ENCODE measurements at regions not wholly inside any gene's neighbourhood (a gene's known extent, or its start where the extent isn't known, plus 50 kb on each side); places are given as distances from the start of the nearest gene placed in this dataset.
"Not testable (repeated sequence)": the region's sequence is repeated elsewhere in the genome, so short reads cannot be mapped to it uniquely, and the experiment has no call there.

DNA sequence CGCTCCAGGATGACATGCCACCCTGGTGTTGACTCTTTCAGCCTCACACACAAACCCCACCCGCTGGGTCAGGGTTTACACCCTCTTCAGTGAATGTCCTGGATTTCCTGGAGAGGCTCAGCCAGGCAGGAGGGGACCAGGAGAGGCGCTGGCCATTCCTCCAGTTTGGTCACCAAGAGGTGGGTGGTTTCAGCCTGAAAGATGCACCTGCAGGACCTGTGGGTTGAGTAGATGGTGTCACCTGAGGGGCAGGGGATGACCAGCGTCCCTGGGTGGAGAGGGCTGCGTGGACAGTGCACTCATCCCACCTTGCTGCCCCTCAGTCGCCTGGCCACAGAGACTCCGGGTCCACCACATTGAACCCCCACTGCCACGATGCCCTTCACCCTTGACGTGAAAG lies 179.7 kb downstream of the ASMT start:
- no peaks in the 10 kb centered on the region for H3K36me3 Mint-ChIP-seq (ENCODE audit: low read depth)

DNA sequence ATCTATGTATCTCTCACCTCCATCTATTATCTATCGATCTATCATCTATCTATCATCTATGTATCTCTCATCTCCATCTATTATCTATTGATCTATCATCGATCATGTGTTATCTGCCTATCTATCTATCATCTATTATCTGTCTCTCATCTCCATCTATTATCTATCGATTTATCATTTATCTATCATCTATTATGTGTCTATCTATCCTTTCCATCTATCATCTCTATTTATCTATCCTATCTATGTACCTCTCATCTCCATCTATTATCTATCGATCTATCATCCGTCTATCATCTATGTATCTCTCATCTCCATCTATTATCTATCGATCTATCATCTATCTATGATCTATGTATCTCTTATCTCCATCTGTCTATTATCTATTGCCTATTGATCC lies 188.1 kb downstream of the ASMT start:
- H3K27ac Mint-ChIP-seq, result no peak overlapping the region
- H3K9me3 Mint-ChIP-seq, result peaks cover 4% of the 10 kb centered on the region
- ChIA-PET CTCF (no interaction called here), POLR2A (no interaction called here)
- no peak overlapping the region for H3K4me3 Mint-ChIP-seq
- H3K4me1 Mint-ChIP-seq, result no peaks in the 10 kb centered on the region
- no peak for DNase-seq
- H3K27me3 Mint-ChIP-seq, result no peaks in the 10 kb centered on the region
- H3K36me3 Mint-ChIP-seq (ENCODE audit: low read depth), result no peaks in the 10 kb centered on the region

More for the DNA sequence above, 179.7 kb downstream of the ASMT start:
- H3K27me3 Mint-ChIP-seq, result no peaks in the 10 kb centered on the region
- H3K27ac Mint-ChIP-seq, result no peak overlapping the region
- no peak overlapping the region for H3K4me3 Mint-ChIP-seq
- peaks cover 5% of the 10 kb centered on the region for H3K9me3 Mint-ChIP-seq
- ChIA-PET CTCF (no interaction called here), POLR2A (no interaction called here)
- DNase-seq, result no peak
- no peaks in the 10 kb centered on the region for H3K4me1 Mint-ChIP-seq

DNA sequence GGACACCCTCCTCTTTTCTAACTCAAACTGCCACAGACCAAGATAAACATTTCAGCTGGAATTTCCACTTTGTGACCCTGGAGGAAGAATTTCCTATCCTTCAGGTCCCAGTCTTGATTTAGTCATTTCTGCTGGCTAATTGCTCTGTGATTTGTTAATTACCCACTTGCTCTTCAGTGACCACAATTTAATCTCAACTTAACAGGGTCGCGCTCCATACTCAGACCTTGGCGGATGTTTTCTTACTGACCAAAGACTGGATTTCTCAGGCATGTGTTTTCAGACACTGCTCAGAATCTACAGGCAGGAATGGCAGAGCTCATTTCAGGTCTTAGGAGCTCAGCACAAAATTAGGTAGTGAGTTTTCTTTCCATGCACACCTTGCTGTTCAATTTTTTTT lies 188.9 kb downstream of the ASMT start:
- POLR2A ChIA-PET, result no interaction called here
- DNase-seq, result no peak
- CTCF ChIA-PET, result no interaction called here
- Mint-ChIP-seq H3K4me1 (no peaks in the 10 kb centered on the region), H3K9me3 (peaks cover 4% of the 10 kb centered on the region), H3K27me3 (no peaks in the 10 kb centered on the region), H3K27ac (no peak overlapping the region), H3K4me3 (no peak overlapping the region), H3K36me3 (ENCODE audit: low read depth) (no peaks in the 10 kb centered on the region)

DNA sequence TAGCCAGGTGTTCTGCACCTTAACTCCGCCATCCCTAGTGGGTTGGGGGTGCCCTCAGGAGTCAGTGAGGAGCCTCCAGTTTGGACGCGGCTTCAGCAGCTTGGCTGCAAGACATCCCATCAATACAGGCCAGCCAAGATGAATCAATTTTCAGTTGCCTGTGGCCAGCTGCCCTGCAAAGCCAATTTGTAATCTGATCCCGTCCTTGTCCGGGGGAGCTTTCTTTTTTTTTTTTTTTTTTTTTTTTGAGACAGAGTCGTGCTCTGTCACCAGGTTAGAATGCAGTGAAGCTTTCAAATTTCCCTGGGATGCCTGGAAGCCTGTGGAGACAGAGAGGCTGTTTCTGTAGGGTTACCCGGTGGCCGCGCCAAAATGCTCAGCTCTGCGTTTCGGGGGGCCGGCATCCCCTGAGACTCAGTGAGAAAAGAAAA lies 192.5 kb downstream of the ASMT start:
- H3K4me1 Mint-ChIP-seq, result no peaks in the 10 kb centered on the region
- no peak overlapping the region for H3K27ac Mint-ChIP-seq
- H3K36me3 Mint-ChIP-seq (ENCODE audit: low read depth), result no peaks in the 10 kb centered on the region
- POLR2A ChIA-PET, result no interaction called here
- CTCF ChIA-PET, result no interaction called here
- H3K4me3 Mint-ChIP-seq, result no peak overlapping the region
- DNase-seq, result no peak
- H3K27me3 Mint-ChIP-seq, result no peaks in the 10 kb centered on the region
- H3K9me3 Mint-ChIP-seq, result peaks cover 10% of the 10 kb centered on the region

DNA sequence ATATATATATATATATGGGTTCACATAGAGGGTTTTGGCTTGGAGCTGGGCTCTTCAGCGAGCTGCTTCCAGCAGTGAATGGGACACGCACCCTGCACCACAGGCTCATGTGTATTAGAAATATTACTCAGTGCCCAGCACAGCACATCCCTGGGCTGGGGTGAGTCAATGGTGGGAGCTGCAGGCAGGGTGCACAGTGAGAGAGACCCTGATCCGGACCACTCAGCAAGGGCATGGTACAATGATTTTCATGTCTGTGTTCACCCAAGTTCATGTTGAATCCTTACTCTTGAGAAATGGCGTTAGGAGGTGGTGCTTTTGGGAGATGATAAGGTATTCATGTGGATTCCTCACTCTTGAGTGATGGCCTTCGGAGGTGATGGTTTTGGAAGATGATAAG lies 194.7 kb downstream of the ASMT start:
- H3K27ac Mint-ChIP-seq, result no peak overlapping the region
- H3K9me3 Mint-ChIP-seq, result peaks cover 10% of the 10 kb centered on the region
- H3K4me3 Mint-ChIP-seq, result no peak overlapping the region

DNA sequence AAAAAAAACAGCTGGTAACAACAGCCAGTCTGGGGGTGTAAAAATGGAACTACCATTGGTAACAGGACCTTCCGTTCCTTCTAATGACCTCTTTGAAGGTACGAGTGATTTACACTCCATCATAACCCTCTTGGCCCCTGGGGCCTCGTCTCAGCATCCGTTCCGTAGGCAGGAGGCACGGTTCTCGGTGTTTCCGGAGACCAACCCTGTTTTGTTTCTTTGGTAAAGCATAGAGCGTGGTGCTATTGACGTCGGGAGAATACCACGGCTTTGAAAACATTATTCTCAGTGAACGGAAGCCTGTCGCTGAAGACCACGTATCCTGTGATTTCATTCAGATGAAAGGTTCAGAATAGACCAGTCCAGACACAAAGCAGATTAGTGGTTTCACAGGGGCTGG lies 198.9 kb downstream of the ASMT start:
- no peak for DNase-seq
- Mint-ChIP-seq H3K27me3 (no peaks in the 10 kb centered on the region), H3K36me3 (ENCODE audit: low read depth) (no peaks in the 10 kb centered on the region), H3K4me1 (no peaks in the 10 kb centered on the region), H3K27ac (no peak overlapping the region), H3K9me3 (peaks cover 16% of the 10 kb centered on the region), H3K4me3 (no peak overlapping the region)
- CTCF ChIA-PET, result no interaction called here
- POLR2A ChIA-PET, result no interaction called here

More for the DNA sequence above, 194.7 kb downstream of the ASMT start:
- ChIA-PET CTCF (no interaction called here), POLR2A (no interaction called here)
- no peak for DNase-seq
- Mint-ChIP-seq H3K36me3 (ENCODE audit: low read depth) (no peaks in the 10 kb centered on the region), H3K4me1 (no peaks in the 10 kb centered on the region), H3K27me3 (no peaks in the 10 kb centered on the region)

DNA sequence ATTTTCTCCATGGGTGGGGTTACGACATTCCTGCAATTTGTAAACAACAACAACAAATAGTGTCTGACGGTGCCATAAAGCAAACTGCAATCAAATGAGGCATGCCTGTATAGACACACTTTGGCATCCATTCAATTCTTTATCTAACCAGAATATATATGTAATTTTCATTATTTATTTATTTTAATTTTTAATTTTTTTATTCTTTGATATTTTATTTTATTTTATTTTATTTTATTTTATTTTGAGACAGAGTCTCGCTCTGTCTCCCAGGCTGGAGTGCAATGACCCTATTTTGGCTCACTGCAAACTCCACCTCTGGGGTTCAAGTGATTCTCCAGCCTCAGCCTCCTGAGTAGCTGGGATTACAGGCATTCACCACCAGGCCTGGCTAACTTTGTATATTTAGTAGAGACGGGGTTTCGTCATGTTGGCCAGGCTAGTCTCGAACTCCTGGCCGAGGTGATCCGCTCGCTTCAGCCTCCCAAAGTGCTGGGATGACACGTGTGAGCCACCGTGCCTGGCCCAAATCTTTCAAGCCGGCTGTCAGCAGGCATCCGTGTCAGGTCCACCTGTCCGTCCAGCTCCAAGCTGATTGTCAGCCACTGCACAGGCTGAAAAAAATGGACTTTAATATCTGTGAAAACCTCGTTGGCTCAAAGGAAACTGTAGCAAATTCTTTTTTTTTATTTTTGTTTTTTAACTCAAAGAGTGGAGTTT lies 200.8 kb downstream of the ASMT start:
- H3K9me3 Mint-ChIP-seq, result peaks cover 16% of the 10 kb centered on the region
- CTCF ChIA-PET, result no interaction called here
- no peak overlapping the region for H3K4me3 Mint-ChIP-seq
- no peaks in the 10 kb centered on the region for H3K4me1 Mint-ChIP-seq
- POLR2A ChIA-PET, result no interaction called here
- no peak overlapping the region for H3K27ac Mint-ChIP-seq
- H3K36me3 Mint-ChIP-seq (ENCODE audit: low read depth), result no peaks in the 10 kb centered on the region
- no peak for DNase-seq
- H3K27me3 Mint-ChIP-seq, result no peaks in the 10 kb centered on the region

DNA sequence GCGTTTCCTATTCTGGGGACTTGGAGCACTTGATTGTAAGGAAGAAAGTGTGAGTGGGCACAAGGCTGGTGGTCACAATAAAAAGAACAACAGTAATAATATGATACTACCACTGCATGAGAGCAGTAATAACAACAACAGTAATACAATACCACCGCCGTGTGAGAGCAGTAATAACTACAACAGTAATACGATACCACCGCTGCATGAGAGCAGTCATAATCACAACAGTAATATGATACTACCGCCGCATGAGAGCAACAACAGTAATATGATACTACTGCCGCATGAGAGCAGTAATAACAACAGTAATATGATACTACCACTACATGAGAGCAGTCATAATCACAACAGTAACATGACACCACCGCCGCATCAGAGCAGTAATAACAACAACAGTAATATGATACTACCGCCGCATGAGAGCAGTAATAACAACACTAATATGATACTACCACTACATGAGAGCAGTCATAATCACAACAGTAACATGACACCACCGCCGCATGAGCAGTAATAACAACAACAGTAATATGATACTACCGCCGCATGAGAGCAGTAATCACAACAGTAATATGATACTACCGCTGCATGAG lies 201.6 kb downstream of the ASMT start:
- POLR2A ChIA-PET; H3K36me3 Mint-ChIP-seq (ENCODE audit: low read depth); H3K4me1 Mint-ChIP-seq; H3K4me3 Mint-ChIP-seq; DNase-seq; H3K27ac Mint-ChIP-seq; H3K27me3 Mint-ChIP-seq; CTCF ChIA-PET: not testable (repeated sequence)
- peaks cover 16% of the 10 kb centered on the region for H3K9me3 Mint-ChIP-seq

DNA sequence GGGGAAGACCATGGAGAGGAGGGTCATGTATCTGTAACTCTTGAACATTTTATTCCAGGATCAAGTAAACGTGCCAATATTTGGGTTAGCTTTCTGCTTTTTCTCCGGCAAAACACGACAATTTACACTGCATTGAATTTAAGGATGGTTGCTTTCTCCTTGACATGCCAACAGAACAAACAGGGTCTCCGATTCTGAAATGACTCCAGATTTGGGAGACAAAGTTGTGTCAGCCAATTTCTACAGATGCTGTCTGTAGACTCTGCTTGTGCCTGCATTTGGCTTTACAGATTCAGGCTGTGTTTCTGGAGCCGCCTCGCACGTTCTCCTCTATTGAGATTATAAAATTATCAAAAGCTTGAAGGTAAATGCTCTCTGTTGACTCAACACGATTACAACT lies 207.0 kb downstream of the ASMT start:
- H3K36me3 Mint-ChIP-seq (ENCODE audit: low read depth), result no peaks in the 10 kb centered on the region
- H3K27me3 Mint-ChIP-seq, result no peaks in the 10 kb centered on the region
- no peak overlapping the region for H3K27ac Mint-ChIP-seq
- ChIA-PET CTCF (no interaction called here), POLR2A (no interaction called here)
- H3K4me1 Mint-ChIP-seq, result no peaks in the 10 kb centered on the region
- H3K4me3 Mint-ChIP-seq, result no peak overlapping the region
- H3K9me3 Mint-ChIP-seq, result peaks cover 2% of the 10 kb centered on the region
- DNase-seq, result no peak

DNA sequence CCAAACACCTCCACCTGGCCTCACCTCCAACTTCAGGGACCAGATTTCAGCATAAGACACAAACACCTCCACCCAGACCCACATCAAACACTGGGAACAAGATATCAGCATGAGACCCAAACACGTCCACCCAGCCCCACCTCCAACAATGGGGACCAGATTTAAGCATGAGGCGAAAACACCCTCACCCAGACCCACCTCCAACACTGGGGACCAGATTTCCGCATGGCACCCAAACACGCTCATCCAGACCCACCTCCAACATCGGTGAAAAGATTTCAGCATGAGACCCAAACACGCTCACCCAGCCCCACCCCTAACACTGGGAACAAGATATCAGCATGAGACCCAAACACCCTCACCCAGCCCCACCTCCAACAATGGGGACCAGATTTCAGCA lies 210.0 kb downstream of the ASMT start:
- Mint-ChIP-seq H3K36me3 (ENCODE audit: low read depth) (no peaks in the 10 kb centered on the region), H3K9me3 (no peaks in the 10 kb centered on the region), H3K27ac (no peak overlapping the region), H3K4me3 (no peak overlapping the region), H3K27me3 (no peaks in the 10 kb centered on the region), H3K4me1 (no peaks in the 10 kb centered on the region)
- CTCF ChIA-PET, result no interaction called here
- DNase-seq, result no peak
- POLR2A ChIA-PET, result no interaction called here

DNA sequence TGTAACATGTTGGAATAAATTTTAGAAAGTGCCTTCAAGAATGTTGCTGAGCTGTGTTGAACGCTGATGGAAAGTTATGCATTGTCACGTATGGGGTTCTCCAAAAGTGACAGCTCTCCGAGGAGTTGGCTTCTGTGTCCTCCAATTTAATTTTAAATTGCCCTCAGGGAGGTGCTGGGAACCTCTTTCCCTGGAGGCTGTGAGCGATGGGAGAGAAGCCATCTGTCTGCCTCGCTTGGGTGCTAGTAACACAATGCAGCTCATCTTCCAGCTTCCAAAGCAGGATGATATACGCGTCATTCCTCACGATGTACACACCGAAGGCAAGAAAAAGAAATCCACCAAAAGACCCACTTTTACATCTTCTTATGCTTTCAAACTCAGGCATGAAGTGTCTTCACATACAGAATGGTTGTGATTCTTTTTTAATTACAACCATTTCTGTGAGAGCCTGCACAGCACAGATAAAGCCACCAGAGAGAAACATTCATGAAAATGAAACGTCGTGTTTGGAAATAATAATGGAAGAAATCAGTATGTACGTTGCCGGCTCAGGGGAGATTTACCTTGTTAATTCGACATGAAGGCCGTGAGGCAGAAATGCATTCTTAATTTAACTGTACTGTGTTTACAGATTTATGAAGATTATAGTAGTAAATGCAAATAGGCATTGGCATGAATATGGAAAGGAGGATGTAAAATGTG lies 218.9 kb downstream of the ASMT start:
- H3K27me3 Mint-ChIP-seq, result no peaks in the 10 kb centered on the region
- H3K4me1 Mint-ChIP-seq, result no peaks in the 10 kb centered on the region
- H3K4me3 Mint-ChIP-seq, result no peak overlapping the region
- ChIA-PET CTCF (no interaction called here), POLR2A (no interaction called here)
- no peaks in the 10 kb centered on the region for H3K36me3 Mint-ChIP-seq (ENCODE audit: low read depth)
- DNase-seq, result no peak
- no peak overlapping the region for H3K27ac Mint-ChIP-seq
- H3K9me3 Mint-ChIP-seq, result peaks cover 17% of the 10 kb centered on the region

DNA sequence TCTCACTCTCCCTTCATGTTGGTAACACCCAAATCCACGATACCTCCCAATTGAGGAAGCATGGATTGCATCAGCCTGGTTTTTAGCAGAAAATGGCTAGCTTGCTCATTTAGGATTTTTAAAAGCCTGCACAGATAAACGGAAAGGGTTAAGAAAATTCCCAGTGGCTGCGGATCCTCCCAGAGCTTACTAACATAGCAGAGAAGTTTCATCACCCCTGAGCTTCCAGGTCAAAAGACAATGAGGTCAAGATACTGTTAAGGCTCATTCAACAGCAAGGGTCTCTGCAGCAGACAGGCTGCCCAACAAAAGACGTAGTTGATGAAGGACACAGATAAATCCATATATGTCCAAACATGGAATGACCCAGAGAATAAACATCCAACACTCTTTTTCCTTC lies 220.2 kb downstream of the ASMT start:
- no peaks in the 10 kb centered on the region for H3K36me3 Mint-ChIP-seq (ENCODE audit: low read depth)
- H3K27me3 Mint-ChIP-seq, result no peaks in the 10 kb centered on the region
- no peaks in the 10 kb centered on the region for H3K4me1 Mint-ChIP-seq
- H3K4me3 Mint-ChIP-seq, result no peak overlapping the region
- ChIA-PET POLR2A (no interaction called here), CTCF (no interaction called here)
- no peak overlapping the region for H3K27ac Mint-ChIP-seq
- DNase-seq, result no peak
- peaks cover 17% of the 10 kb centered on the region for H3K9me3 Mint-ChIP-seq

DNA sequence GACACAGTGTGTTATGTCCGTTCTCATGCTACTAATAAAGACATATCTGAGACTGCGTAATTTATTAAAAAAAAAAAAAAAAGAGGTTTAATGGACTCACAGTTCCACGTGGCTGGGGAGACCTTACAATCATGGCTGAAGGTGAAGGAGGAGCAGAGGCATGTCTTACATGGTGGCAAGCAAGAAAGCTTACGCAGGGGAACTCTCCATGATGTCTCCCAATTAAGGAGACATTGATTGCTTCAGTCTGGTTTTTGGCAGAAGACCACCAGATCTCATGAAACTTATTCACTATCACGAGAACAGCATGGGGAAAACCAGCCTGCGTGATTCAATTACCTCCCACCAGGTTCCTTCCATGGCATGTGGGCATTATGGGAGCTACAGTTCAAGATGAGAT lies 221.8 kb downstream of the ASMT start:
- no peaks in the 10 kb centered on the region for H3K4me1 Mint-ChIP-seq
- CTCF ChIA-PET, result no interaction called here
- POLR2A ChIA-PET, result no interaction called here
- H3K4me3 Mint-ChIP-seq, result no peak overlapping the region
- H3K27me3 Mint-ChIP-seq, result no peaks in the 10 kb centered on the region
- no peak for DNase-seq
- H3K27ac Mint-ChIP-seq, result no peak overlapping the region
- H3K9me3 Mint-ChIP-seq, result peaks cover 18% of the 10 kb centered on the region
- no peaks in the 10 kb centered on the region for H3K36me3 Mint-ChIP-seq (ENCODE audit: low read depth)

DNA sequence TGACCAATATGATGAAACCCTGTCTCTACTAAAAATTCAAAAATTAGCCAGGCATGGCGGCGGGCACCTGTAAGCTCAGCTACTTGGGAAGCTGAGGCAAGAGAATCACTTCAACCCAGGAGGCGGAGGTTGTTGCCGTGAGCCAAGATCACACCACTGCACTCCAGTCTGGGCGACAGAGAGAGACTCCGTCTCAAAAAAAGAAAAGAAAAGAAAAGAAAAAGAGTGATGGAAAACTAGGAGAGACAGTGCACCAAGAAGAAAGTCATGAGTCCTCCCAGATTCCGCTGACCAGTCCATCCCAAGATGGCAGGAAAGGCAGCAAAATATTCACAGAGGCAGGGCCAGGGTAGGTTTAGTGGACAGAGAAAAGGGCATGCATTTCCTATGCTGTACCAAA lies 226.9 kb downstream of the ASMT start:
- Mint-ChIP-seq H3K36me3 (ENCODE audit: low read depth) (no peaks in the 10 kb centered on the region), H3K4me3 (no peak overlapping the region), H3K9me3 (peaks cover 8% of the 10 kb centered on the region), H3K4me1 (no peaks in the 10 kb centered on the region), H3K27me3 (no peaks in the 10 kb centered on the region), H3K27ac (no peak overlapping the region)
- ChIA-PET POLR2A (no interaction called here), CTCF (no interaction called here)
- DNase-seq, result no peak

All from activated CD4-positive, alpha-beta memory T cell treated with anti-CD3 and anti-CD28 coated beads, Interleukin-2, amount 10 ng/mL, durations not matched to agents 7 days and 5 days (primary cell).